Neural cell (in vitro differentiated cells): ENCODE measurements at regions not wholly inside any gene's neighbourhood (a gene's known extent, or its start where the extent isn't known, plus 50 kb on each side); places are given as distances from the start of the nearest gene placed in this dataset.

Experiments
- EP300 ChIP-seq: fragments of 450-650 bp; conservative IDR thresholded peaks from 2 replicates; pipeline ENCODE4 v1.6.1; 2014; ENCODE audit warnings: antibody characterized with exemption, mild to moderate bottlenecking, moderate library complexity; ENCODE audit not compliant: poor library complexity, severe bottlenecking
- MXI1 ChIP-seq: fragments of 450-650 bp; conservative IDR thresholded peaks from 2 replicates; pipeline ENCODE4 v1.6.1; 2014; ENCODE audit warnings: antibody characterized with exemption, mild to moderate bottlenecking; ENCODE audit not compliant: poor library complexity, severe bottlenecking
- SMC3 ChIP-seq: fragments of 450-650 bp; conservative IDR thresholded peaks from 2 replicates; pipeline ENCODE4 v1.6.1; 2014; ENCODE audit warnings: antibody characterized with exemption, mild to moderate bottlenecking, moderate library complexity; ENCODE audit not compliant: poor library complexity
- TF ChIP-seq, protein P1 (sequence below): fragments of 450-650 bp; IDR thresholded peaks from 2 replicates; pipeline ENCODE4 v1.5.1; 2014; ENCODE audit warnings: antibody characterized with exemption, mild to moderate bottlenecking, moderate library complexity; ENCODE audit not compliant: poor library complexity, severe bottlenecking

DNA sequence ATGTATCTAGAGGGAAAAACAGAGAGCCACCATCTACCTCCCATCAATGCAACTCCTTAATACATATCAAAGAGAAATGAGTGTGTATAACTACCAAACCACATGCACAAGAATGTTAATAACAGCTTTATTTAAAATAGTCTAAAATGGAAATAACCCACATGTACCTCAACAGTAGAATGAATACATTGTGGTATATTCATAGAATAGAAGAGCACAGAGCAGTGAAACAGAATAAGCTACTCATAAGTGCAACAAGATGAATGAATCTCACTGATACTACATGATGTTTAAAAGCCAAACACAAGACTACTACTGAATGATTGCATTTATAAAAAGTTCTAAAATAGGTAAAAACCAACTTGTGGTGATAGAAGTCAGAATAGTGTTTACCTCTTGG is 232.5 kb downstream of the BTG1 start:
- TF ChIP-seq EP300 (no peak), MXI1 (no peak), SMC3 (no peak)
- TF ChIP-seq, protein P1, sequence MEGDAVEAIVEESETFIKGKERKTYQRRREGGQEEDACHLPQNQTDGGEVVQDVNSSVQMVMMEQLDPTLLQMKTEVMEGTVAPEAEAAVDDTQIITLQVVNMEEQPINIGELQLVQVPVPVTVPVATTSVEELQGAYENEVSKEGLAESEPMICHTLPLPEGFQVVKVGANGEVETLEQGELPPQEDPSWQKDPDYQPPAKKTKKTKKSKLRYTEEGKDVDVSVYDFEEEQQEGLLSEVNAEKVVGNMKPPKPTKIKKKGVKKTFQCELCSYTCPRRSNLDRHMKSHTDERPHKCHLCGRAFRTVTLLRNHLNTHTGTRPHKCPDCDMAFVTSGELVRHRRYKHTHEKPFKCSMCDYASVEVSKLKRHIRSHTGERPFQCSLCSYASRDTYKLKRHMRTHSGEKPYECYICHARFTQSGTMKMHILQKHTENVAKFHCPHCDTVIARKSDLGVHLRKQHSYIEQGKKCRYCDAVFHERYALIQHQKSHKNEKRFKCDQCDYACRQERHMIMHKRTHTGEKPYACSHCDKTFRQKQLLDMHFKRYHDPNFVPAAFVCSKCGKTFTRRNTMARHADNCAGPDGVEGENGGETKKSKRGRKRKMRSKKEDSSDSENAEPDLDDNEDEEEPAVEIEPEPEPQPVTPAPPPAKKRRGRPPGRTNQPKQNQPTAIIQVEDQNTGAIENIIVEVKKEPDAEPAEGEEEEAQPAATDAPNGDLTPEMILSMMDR: no peak
